GM12878 (cell line): ENCODE measurements at regions not wholly inside any gene's neighbourhood (a gene's known extent, or its start where the extent isn't known, plus 50 kb on each side); places are given as distances from the start of the nearest gene placed in this dataset.

Experiments
- CREB1 ChIP-seq: IDR thresholded peaks from 2 replicates; pipeline ENCODE4 v1.6.1; 2012; ENCODE audit warnings: low read depth, mild to moderate bottlenecking, inconsistent platforms
- CTCF ChIP-seq, 3 experiments: IDR thresholded peaks in 2 of 3; conservative IDR thresholded peaks in 1 of 3; 2 replicates each; pipeline ENCODE4 v1.5.1; 2011; ENCODE audit warnings: low read depth in 3 of 3, low read length in 3 of 3, mild to moderate bottlenecking in 3 of 3, control low read depth in 2 of 3, moderate library complexity in 2 of 3, inconsistent platforms in 1 of 3, mixed read lengths in 1 of 3; ENCODE audit not compliant: control insufficient read depth in 2 of 3, insufficient read depth in 1 of 3; ENCODE audit errors: extremely low read depth in 1 of 3
- MYC ChIP-seq: IDR thresholded peaks from 2 replicates; pipeline ENCODE4 v1.6.1; 2011; ENCODE audit warnings: mild to moderate bottlenecking, low read length, moderate library complexity, inconsistent platforms; ENCODE audit not compliant: insufficient read depth, insufficient replicate concordance, insufficient read length, severe bottlenecking
- POLR2A ChIP-seq: IDR thresholded peaks from 2 replicates; pipeline ENCODE4 v1.6.1; 2011; ENCODE audit warnings: low read depth, mild to moderate bottlenecking, low read length
- RELB ChIP-seq: fragments of 450-650 bp; IDR thresholded peaks from 2 replicates; pipeline ENCODE4 v1.6.1; 2017; ENCODE audit warnings: low read depth, mild to moderate bottlenecking, moderate library complexity
- SUZ12 ChIP-seq: fragments of 200-600 bp; sonication (generic); IDR thresholded peaks from one replicate; pipeline ENCODE4 v1.6.1; 2018; ENCODE audit warnings: antibody characterized with exemption, mild to moderate bottlenecking; ENCODE audit not compliant: unreplicated experiment
- TBL1XR1 ChIP-seq: IDR thresholded peaks from 2 replicates; pipeline ENCODE4 v1.6.1; 2012; ENCODE audit warnings: low read depth, low read length, improper control_type of control experiment

DNA sequence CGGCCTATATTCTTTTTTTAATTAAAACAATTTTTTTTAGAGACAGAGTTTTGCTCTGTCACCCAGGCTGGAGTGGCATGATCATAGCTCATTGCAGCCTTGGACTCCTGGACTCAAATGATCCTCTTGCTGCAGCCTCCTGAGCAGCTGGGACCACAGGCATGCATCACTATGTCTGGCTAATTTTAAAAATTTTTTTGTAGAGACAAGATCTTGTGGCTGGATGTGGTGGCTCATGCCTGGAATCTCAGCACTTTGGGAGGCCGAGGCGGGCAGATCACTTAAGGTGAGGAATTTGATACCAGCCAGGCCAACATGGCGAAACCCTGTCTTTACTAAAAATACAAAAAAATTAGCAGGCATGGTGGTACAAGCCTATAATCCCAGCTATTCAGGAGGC lies 54.8 kb upstream of the MSI2 start:
- no peak for TF ChIP-seq CREB1
- no peak for TF ChIP-seq POLR2A
- no peak for TF ChIP-seq TBL1XR1
- no peak for TF ChIP-seq MYC
- TF ChIP-seq RELB = no peak
- no peak for TF ChIP-seq CTCF (IDR thresholded peaks at IDR 0.05 in 2 of 3, conservative IDR thresholded peaks at IDR 0.05 in 1 of 3; ENCODE audit: control insufficient read depth in 2 of 3, extremely low read depth in 1 of 3, insufficient read depth in 1 of 3, low read depth in 3 of 3, low read length in 3 of 3)
- TF ChIP-seq SUZ12 = no peak
